ENCODE measurements at regions not wholly inside any gene's neighbourhood (a gene's known extent, or its start where the extent isn't known, plus 50 kb on each side); places are given as distances from the start of the nearest gene placed in this dataset.

DNA sequence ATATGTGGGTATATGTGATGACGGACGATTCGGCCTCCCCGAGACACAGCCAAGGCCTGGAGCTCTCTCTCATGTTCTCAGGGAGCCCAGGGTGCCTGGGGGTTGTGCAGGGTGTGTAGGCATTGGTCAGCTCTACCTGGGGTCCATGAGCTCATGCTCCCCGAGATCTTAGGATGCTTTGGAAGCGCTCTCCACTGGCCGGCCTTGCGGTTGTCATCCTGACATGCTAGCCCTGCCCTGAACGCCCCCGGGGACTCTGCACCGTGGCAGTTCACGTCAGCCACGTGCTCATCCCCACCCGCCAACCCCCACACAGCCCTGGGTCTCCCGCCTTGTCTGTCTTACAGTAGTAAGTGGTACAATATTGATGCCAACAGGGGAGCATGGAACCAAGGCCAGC lies 67.8 kb downstream of the RTP5 start:
- peaks cover 9% of the 10 kb centered on the region; the same call in 1 of the 2 replicates for H3K36me3 ChIP-seq (ENCODE audit: insufficient read depth, low read length)
- H4K20me1 ChIP-seq (ENCODE audit: insufficient read depth, low read length) = no peaks in the 10 kb centered on the region
- no peaks in the 10 kb centered on the region for H3K79me2 ChIP-seq (ENCODE audit: insufficient read depth, low read depth, low read length)
- CTCF ChIA-PET (ENCODE audit: unreplicated experiment) = no interaction called here
- DNase-seq (ENCODE audit: low spot score) = no peak
- H3K27ac ChIP-seq (ENCODE audit: low read depth, low read length, poor library complexity, severe bottlenecking) = no peak overlapping the region
- TF ChIP-seq, protein P1, sequence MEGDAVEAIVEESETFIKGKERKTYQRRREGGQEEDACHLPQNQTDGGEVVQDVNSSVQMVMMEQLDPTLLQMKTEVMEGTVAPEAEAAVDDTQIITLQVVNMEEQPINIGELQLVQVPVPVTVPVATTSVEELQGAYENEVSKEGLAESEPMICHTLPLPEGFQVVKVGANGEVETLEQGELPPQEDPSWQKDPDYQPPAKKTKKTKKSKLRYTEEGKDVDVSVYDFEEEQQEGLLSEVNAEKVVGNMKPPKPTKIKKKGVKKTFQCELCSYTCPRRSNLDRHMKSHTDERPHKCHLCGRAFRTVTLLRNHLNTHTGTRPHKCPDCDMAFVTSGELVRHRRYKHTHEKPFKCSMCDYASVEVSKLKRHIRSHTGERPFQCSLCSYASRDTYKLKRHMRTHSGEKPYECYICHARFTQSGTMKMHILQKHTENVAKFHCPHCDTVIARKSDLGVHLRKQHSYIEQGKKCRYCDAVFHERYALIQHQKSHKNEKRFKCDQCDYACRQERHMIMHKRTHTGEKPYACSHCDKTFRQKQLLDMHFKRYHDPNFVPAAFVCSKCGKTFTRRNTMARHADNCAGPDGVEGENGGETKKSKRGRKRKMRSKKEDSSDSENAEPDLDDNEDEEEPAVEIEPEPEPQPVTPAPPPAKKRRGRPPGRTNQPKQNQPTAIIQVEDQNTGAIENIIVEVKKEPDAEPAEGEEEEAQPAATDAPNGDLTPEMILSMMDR (conservative IDR thresholded peaks at IDR 0.05; ENCODE audit: low read length) = no peak
- no peak for TF ChIP-seq EZH2phosphoT487 (IDR thresholded peaks at IDR 0.05; ENCODE audit: borderline replicate concordance, low read depth, low read length)
- no peak overlapping the region for H3K4me3 ChIP-seq (ENCODE audit: low read depth, low read length, poor library complexity, severe bottlenecking)
- no peak overlapping the region for H3K4me2 ChIP-seq (ENCODE audit: low read length)
- H2AFZ ChIP-seq (ENCODE audit: low read length) = no peak overlapping the region
- H3K9me3 ChIP-seq (ENCODE audit: low read length) = no peaks in the 10 kb centered on the region
- BruUV-seq (replicated peaks) = no TSS peak
- intact Hi-C loops (cut with micrococcal nuclease; ENCODE audit: unreplicated experiment) = no loop called here
- no peaks in the 10 kb centered on the region for H3K4me1 ChIP-seq (ENCODE audit: insufficient read depth, low read length, poor library complexity, severe bottlenecking)
- POLR2A ChIA-PET = no interaction called here
- no peaks in the 10 kb centered on the region for H3K9me2 ChIP-seq (ENCODE audit: insufficient read depth, low read length)

DNA sequence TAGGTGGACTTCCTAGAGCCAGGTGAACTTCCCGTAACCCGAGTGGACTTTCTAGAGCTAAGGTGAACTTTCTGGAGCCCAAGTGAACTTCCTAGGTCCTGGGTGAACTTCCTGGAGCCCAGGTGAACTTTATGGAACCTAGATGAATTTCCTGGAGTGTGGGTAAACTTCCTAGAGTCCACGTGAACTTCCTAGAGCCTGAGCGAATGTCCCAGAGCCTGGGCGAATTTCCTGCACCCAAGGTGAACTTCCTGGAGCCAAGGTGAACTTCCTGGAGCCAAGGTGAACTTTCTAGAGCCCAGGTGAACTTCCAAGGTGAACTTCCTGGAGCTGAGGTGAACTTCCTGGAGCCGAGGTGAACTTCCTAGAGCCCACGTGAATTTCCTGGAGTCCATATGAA lies 70.0 kb downstream of the RTP5 start:
- Histone ChIP-seq H3K36me3 (ENCODE audit: insufficient read depth, low read length) (peaks cover 5% of the 10 kb centered on the region; the same call in 1 of the 2 replicates), H3K4me2 (ENCODE audit: low read length) (no peak overlapping the region), H3K27ac (ENCODE audit: low read depth, low read length, poor library complexity, severe bottlenecking) (no peak overlapping the region), H3K9me2 (ENCODE audit: insufficient read depth, low read length) (no peaks in the 10 kb centered on the region), H3K4me3 (ENCODE audit: low read depth, low read length, poor library complexity, severe bottlenecking) (no peak overlapping the region), H2AFZ (ENCODE audit: low read length) (no peak overlapping the region), H3K9me3 (ENCODE audit: low read length) (no peaks in the 10 kb centered on the region), H3K79me2 (ENCODE audit: insufficient read depth, low read depth, low read length) (no peaks in the 10 kb centered on the region), H3K4me1 (ENCODE audit: insufficient read depth, low read length, poor library complexity, severe bottlenecking) (no peaks in the 10 kb centered on the region), H4K20me1 (ENCODE audit: insufficient read depth, low read length) (no peaks in the 10 kb centered on the region)
- CTCF ChIA-PET (ENCODE audit: unreplicated experiment) = no interaction called here
- no peak for DNase-seq (ENCODE audit: low spot score)
- BruUV-seq (replicated peaks) = no TSS peak
- TF ChIP-seq EZH2phosphoT487 (IDR thresholded peaks at IDR 0.05; ENCODE audit: borderline replicate concordance, low read depth, low read length) = no peak
- TF ChIP-seq, protein P1 (conservative IDR thresholded peaks at IDR 0.05; ENCODE audit: low read length) = no peak
- POLR2A ChIA-PET = no interaction called here
- intact Hi-C loops (cut with micrococcal nuclease; ENCODE audit: unreplicated experiment) = no loop called here

- CTCF ChIA-PET (ENCODE audit: unreplicated experiment) = no interaction called here
- no peaks in the 10 kb centered on the region for H4K20me1 ChIP-seq (ENCODE audit: insufficient read depth, low read length)
- H3K4me1 ChIP-seq (ENCODE audit: insufficient read depth, low read length, poor library complexity, severe bottlenecking) = no peaks in the 10 kb centered on the region
- H3K9me3 ChIP-seq (ENCODE audit: low read length) = no peaks in the 10 kb centered on the region
- POLR2A ChIA-PET = no interaction called here
- H3K27ac ChIP-seq (ENCODE audit: low read depth, low read length, poor library complexity, severe bottlenecking) = no peak overlapping the region
- H3K4me2 ChIP-seq (ENCODE audit: low read length) = no peak overlapping the region
- H3K4me3 ChIP-seq (ENCODE audit: low read depth, low read length, poor library complexity, severe bottlenecking) = no peak overlapping the region
- intact Hi-C loops (cut with micrococcal nuclease; ENCODE audit: unreplicated experiment) = no loop called here
- BruUV-seq (replicated peaks) = no TSS peak
- H2AFZ ChIP-seq (ENCODE audit: low read length) = no peak overlapping the region
- no peak for TF ChIP-seq EZH2phosphoT487 (IDR thresholded peaks at IDR 0.05; ENCODE audit: borderline replicate concordance, low read depth, low read length)
- TF ChIP-seq, protein P1 (conservative IDR thresholded peaks at IDR 0.05; ENCODE audit: low read length) = peak; percentile 81
- no peaks in the 10 kb centered on the region for H3K9me2 ChIP-seq (ENCODE audit: insufficient read depth, low read length)
- H3K36me3 ChIP-seq (ENCODE audit: insufficient read depth, low read length) = no peaks in the 10 kb centered on the region; the same call in 1 of the 2 replicates
- DNase-seq (ENCODE audit: low spot score) = peak; percentile 19
- no peaks in the 10 kb centered on the region for H3K79me2 ChIP-seq (ENCODE audit: insufficient read depth, low read depth, low read length)
These were observed 70.8 kb downstream of the RTP5 start for GRCh38 chr2:241940329-241940728.
